Keratinocyte (primary cell): ENCODE measurements at regions not wholly inside any gene's neighbourhood (a gene's known extent, or its start where the extent isn't known, plus 50 kb on each side); places are given as distances from the start of the nearest gene placed in this dataset.

ENCODE experiments used
- DNase-seq: peaks from one replicate; pipeline ENCODE4 v3.0.0-alpha.2; 2011; ENCODE audit warnings: low read depth, missing footprints, low spot score
- FAIRE-seq: peaks from 2 replicates; lab custom pipeline; 2011; peaks lifted over from hg19 to GRCh38; lab: Jason Lieb, UNC
- H2AFZ ChIP-seq: 2 replicates; pipeline ENCODE4 v1.6.0; 2012; ENCODE audit warnings: low read length, control low read depth, inconsistent platforms; ENCODE audit not compliant: control insufficient read depth
- H3K27ac ChIP-seq: 2 replicates; pipeline ENCODE4 v1.5.1; 2011; ENCODE audit warnings: low read length; ENCODE audit not compliant: control insufficient read depth, insufficient read depth
- H3K27me3 ChIP-seq: 3 replicates; pipeline ENCODE4 v1.6.0; 2011; ENCODE audit warnings: low read length; ENCODE audit not compliant: control insufficient read depth, insufficient read depth; ENCODE audit errors: extremely low read depth
- H3K36me3 ChIP-seq, 2 experiments: 2 replicates in 1 of 2; 3 replicates in 1 of 2; pipeline ENCODE4 v1.5.1; 2011; ENCODE audit warnings: low read length in 2 of 2, mild to moderate bottlenecking in 1 of 2; ENCODE audit not compliant: control insufficient read depth in 2 of 2, insufficient read depth in 2 of 2; ENCODE audit errors: extremely low read depth in 1 of 2
- H3K4me1 ChIP-seq: 3 replicates; pipeline ENCODE4 v1.5.1; 2011; ENCODE audit warnings: low read length; ENCODE audit not compliant: control insufficient read depth, insufficient read depth; ENCODE audit errors: extremely low read depth
- H3K4me2 ChIP-seq: 3 replicates; pipeline ENCODE4 v1.6.0; 2011; ENCODE audit warnings: low read depth, low read length; ENCODE audit not compliant: control insufficient read depth, insufficient read depth; ENCODE audit errors: extremely low read depth
- H3K4me3 ChIP-seq, 3 experiments: fragments of 200-600 bp in 1 of 3; sonication (generic) in 1 of 3; 2 replicates in 2 of 3; 3 replicates in 1 of 3; pipeline ENCODE4 v1.5.1; 2011 to 2016; ENCODE audit warnings: low read length in 3 of 3, mild to moderate bottlenecking in 3 of 3, control low read depth in 2 of 3, inconsistent platforms in 1 of 3, low read depth in 1 of 3, mixed read lengths in 1 of 3, mixed run types in 1 of 3, moderate library complexity in 1 of 3; ENCODE audit not compliant: control insufficient read depth in 2 of 3, insufficient read depth in 2 of 3; ENCODE audit errors: extremely low read depth in 1 of 3
- H3K79me2 ChIP-seq: 2 replicates; pipeline ENCODE4 v1.6.0; 2012; ENCODE audit warnings: low read length; ENCODE audit not compliant: control insufficient read depth, insufficient read depth
- H3K9ac ChIP-seq: 3 replicates; pipeline ENCODE4 v1.6.0; 2011; ENCODE audit warnings: low read length; ENCODE audit not compliant: control insufficient read depth, insufficient read depth; ENCODE audit errors: extremely low read depth
- H3K9me1 ChIP-seq: 3 replicates; pipeline ENCODE4 v1.6.0; 2011; ENCODE audit warnings: low read length; ENCODE audit not compliant: control insufficient read depth, insufficient read depth; ENCODE audit errors: extremely low read depth
- H3K9me3 ChIP-seq: 2 replicates; pipeline ENCODE4 v1.5.1; 2012; ENCODE audit warnings: low read depth, low read length; ENCODE audit not compliant: control insufficient read depth
- H4K20me1 ChIP-seq: 3 replicates; pipeline ENCODE4 v1.6.0; 2011; ENCODE audit warnings: low read length; ENCODE audit not compliant: control insufficient read depth, insufficient read depth; ENCODE audit errors: extremely low read depth
- EZH2 ChIP-seq: IDR thresholded peaks from one replicate; pipeline ENCODE4 v1.6.1; 2012; ENCODE audit warnings: inconsistent platforms, mild to moderate bottlenecking, low read length, moderate library complexity
- dilution Hi-C: fragments of 300-500 bp; cut with MboI; formaldehyde crosslinking; loops from one replicate; pipeline ENCODE4 v1.7.0; 2020; ENCODE audit warnings: low sequenced_read_pairs; ENCODE audit not compliant: extremely low pct_ligation_motif_present
- TF ChIP-seq, protein P1 (sequence below), 3 experiments: IDR thresholded peaks in 1 of 3; conservative IDR thresholded peaks in 1 of 3; optimal IDR thresholded peaks in 1 of 3; 2 replicates in 2 of 3; 3 replicates in 1 of 3; pipeline versions ENCODE3 to v1.5.1; 2011; ENCODE audit warnings: low read length in 3 of 3, mild to moderate bottlenecking in 3 of 3, moderate library complexity in 2 of 3, control low read depth in 1 of 3, inconsistent platforms in 1 of 3; ENCODE audit not compliant: insufficient read depth in 2 of 3; ENCODE audit errors: extremely low read depth in 1 of 3

DNA sequence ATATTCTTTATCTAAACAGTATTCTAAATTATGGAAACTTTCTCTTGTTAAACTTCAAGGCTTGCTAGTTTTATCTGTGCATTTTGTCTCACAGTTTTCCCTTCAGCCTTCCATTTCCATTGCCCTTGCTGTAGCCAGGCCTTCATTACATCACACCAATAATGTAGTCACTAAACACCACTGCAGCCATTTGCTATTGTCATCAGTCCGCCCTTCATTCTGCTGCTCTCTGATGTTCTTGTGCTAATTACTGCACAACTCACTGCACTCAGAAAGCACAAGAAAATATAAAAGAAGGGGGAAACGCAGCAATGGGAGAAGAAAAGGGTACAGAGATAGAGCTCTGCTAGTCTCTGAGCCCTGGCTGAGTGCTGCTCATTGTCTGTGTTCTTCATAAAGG is 239.6 kb upstream of the FSTL5 start:
- Histone ChIP-seq H3K27me3 (no peaks in the 10 kb centered on the region), H3K4me1 (no peaks in the 10 kb centered on the region), H2AFZ (no peak overlapping the region), H3K9me1 (no peaks in the 10 kb centered on the region), H4K20me1 (no peaks in the 10 kb centered on the region), H3K79me2 (no peaks in the 10 kb centered on the region), H3K36me3 (no peaks in the 10 kb centered on the region), H3K27ac (no peak overlapping the region), H3K4me2 (no peak overlapping the region), H3K9me3 (no peaks in the 10 kb centered on the region), H3K9ac (no peak overlapping the region), H3K4me3 (no peak overlapping the region)
- dilution Hi-C loops = no loop called here
- TF ChIP-seq, protein P1, sequence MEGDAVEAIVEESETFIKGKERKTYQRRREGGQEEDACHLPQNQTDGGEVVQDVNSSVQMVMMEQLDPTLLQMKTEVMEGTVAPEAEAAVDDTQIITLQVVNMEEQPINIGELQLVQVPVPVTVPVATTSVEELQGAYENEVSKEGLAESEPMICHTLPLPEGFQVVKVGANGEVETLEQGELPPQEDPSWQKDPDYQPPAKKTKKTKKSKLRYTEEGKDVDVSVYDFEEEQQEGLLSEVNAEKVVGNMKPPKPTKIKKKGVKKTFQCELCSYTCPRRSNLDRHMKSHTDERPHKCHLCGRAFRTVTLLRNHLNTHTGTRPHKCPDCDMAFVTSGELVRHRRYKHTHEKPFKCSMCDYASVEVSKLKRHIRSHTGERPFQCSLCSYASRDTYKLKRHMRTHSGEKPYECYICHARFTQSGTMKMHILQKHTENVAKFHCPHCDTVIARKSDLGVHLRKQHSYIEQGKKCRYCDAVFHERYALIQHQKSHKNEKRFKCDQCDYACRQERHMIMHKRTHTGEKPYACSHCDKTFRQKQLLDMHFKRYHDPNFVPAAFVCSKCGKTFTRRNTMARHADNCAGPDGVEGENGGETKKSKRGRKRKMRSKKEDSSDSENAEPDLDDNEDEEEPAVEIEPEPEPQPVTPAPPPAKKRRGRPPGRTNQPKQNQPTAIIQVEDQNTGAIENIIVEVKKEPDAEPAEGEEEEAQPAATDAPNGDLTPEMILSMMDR (optimal IDR thresholded peaks at IDR 0.05 in 1 of 3, IDR thresholded peaks at IDR 0.05 in 1 of 3, conservative IDR thresholded peaks at IDR 0.05 in 1 of 3; ENCODE audit: extremely low read depth in 1 of 3, insufficient read depth in 2 of 3, low read length in 3 of 3) = no peak
- no peak for TF ChIP-seq EZH2
- FAIRE-seq = no peak
- no peak for DNase-seq

DNA sequence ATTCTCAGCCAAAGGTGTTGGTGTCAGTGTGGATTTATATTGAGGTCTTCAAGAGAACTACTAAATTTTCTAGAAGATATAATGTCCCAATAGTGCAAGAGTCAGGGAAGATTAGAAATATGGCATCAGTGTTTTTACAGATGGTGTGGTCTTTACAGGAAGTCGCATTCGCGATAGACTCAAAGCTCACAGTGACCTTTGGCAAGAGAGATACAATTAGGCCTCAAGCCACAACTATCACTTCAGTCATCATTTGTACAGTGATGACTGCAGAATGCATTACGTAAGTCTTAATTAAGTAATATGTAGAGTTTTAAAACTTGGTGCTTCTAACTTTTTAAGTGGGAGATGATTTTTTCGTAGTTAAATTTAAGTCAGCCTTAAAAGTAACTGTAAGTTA is 237.2 kb upstream of the FSTL5 start:
- H3K4me3 ChIP-seq = no peak overlapping the region
- H3K4me1 ChIP-seq = no peaks in the 10 kb centered on the region
- no peak overlapping the region for H2AFZ ChIP-seq
- H3K9me3 ChIP-seq = no peaks in the 10 kb centered on the region
- FAIRE-seq (no peak), DNase-seq (no peak)
- H3K27ac ChIP-seq = no peak overlapping the region
- H3K4me2 ChIP-seq = no peak overlapping the region
- no peaks in the 10 kb centered on the region for H3K9me1 ChIP-seq
- H3K27me3 ChIP-seq = no peaks in the 10 kb centered on the region
- no peak for TF ChIP-seq EZH2
- TF ChIP-seq, protein P1 (optimal IDR thresholded peaks at IDR 0.05 in 1 of 3, IDR thresholded peaks at IDR 0.05 in 1 of 3, conservative IDR thresholded peaks at IDR 0.05 in 1 of 3; ENCODE audit: extremely low read depth in 1 of 3, insufficient read depth in 2 of 3, low read length in 3 of 3) = no peak
- H4K20me1 ChIP-seq = no peaks in the 10 kb centered on the region
- no peaks in the 10 kb centered on the region for H3K79me2 ChIP-seq
- H3K9ac ChIP-seq = no peak overlapping the region
- dilution Hi-C loops = no loop called here
- H3K36me3 ChIP-seq = no peaks in the 10 kb centered on the region
